K562 (cell line): ENCODE measurements at regions not wholly inside any gene's neighbourhood (a gene's known extent, or its start where the extent isn't known, plus 50 kb on each side); places are given as distances from the start of the nearest gene placed in this dataset.

ENCODE experiments used
- ATAC-seq: fragments of 200-7000 bp; cut with Tn5 transposase; 3 replicates; pipeline ENCODE4 v1.9.1; 2020; ENCODE audit warnings: moderate library complexity
- BruUV-seq: library from RNA; stranded (reverse); fragments of 400-500 nt; replicated peaks from 2 replicates; lab custom pipeline; 2021; lab: Mats Ljungman, UMichigan
- CTCF ChIA-PET: fragments of 300-600 bp; formaldehyde crosslinking; extraction: SDS; loops from one replicate; lab custom pipeline; 2021; ENCODE audit warnings: low intra/inter-chr PET ratio; lab: Yijun Ruan, JAX
- POLR2A ChIA-PET: fragments of 300-600, 350-650 bp; sonication (Branson Sonifier 250); formaldehyde crosslinking; extraction: SDS; loops from one replicate; lab custom pipeline; 2021; ENCODE audit warnings: antibody characterized with exemption, inconsistent platforms; lab: Yijun Ruan, JAX
- DNase-seq, 4 experiments: peaks; one replicate each; pipeline versions ENCODE4 v3.0.0 to v3.0.0-alpha.2; 2011 to 2018; ENCODE audit warnings: low spot score in 3 of 4, mixed read lengths in 3 of 4; ENCODE audit errors: extremely low read depth in 1 of 4
- FAIRE-seq: peaks from 2 replicates; lab custom pipeline; 2011; peaks lifted over from hg19 to GRCh38; lab: Jason Lieb, UNC
- H2AFZ ChIP-seq: 2 replicates; pipeline ENCODE4 v1.6.0; 2011; ENCODE audit warnings: low read depth, low read length, control low read depth, inconsistent platforms
- H3K27ac ChIP-seq: fragments of 200-600 bp; 3 replicates; pipeline ENCODE4 v1.8.0; 2011; ENCODE audit warnings: low read depth, mild to moderate bottlenecking, control low read depth, inconsistent platforms, low read length, moderate library complexity, mixed read lengths; ENCODE audit errors: extremely low read depth
- H3K27me3 ChIP-seq, 2 experiments: fragments of 300-600 bp in 1 of 2; 2 replicates in 1 of 2; 3 replicates in 1 of 2; pipeline versions ENCODE4 v1.6.0 to v1.8.0; 2011; ENCODE audit warnings: inconsistent platforms in 2 of 2, low read length in 2 of 2, mild to moderate bottlenecking in 1 of 2, mixed read lengths in 1 of 2, moderate library complexity in 1 of 2; ENCODE audit not compliant: control insufficient read depth in 2 of 2, insufficient read depth in 2 of 2
- H3K36me3 ChIP-seq: fragments of 300-600 bp; 3 replicates; pipeline ENCODE4 v1.8.0; 2011; ENCODE audit warnings: mild to moderate bottlenecking, low read length, inconsistent platforms; ENCODE audit not compliant: control insufficient read depth, insufficient read depth
- H3K4me1 ChIP-seq, 2 experiments: fragments of 200-600 bp in 1 of 2; replicated peaks in 1 of 2; 2 replicates in 1 of 2; 3 replicates in 1 of 2; pipeline versions ENCODE4 v1.5.1 to v1.8.0; 2011; ENCODE audit warnings: inconsistent platforms in 2 of 2, low read length in 2 of 2, mild to moderate bottlenecking in 1 of 2, mixed read lengths in 1 of 2, moderate library complexity in 1 of 2; ENCODE audit not compliant: control insufficient read depth in 2 of 2, insufficient read depth in 2 of 2
- H3K4me2 ChIP-seq: 2 replicates; pipeline ENCODE4 v1.6.1; 2011; ENCODE audit warnings: low read length, control low read depth, inconsistent platforms, mixed read lengths; ENCODE audit not compliant: insufficient read depth
- H3K4me3 ChIP-seq: fragments of 200-600 bp; sonication (generic), shearing (Covaris generic); 2 replicates; pipeline ENCODE4 v1.5.1; 2016; ENCODE audit warnings: control low read depth, inconsistent platforms
- H3K79me2 ChIP-seq: fragments of 200-600 bp; 3 replicates; pipeline ENCODE4 v1.8.0; 2011; ENCODE audit warnings: low read length, inconsistent platforms; ENCODE audit not compliant: control insufficient read depth, insufficient read depth
- H3K9ac ChIP-seq, 2 experiments: 2 replicates each; pipeline versions ENCODE4 v1.6.0 to v1.6.1; 2011; ENCODE audit warnings: low read depth in 2 of 2, low read length in 2 of 2, control low read depth in 1 of 2, inconsistent platforms in 1 of 2, mild to moderate bottlenecking in 1 of 2, mixed read lengths in 1 of 2; ENCODE audit not compliant: insufficient read depth in 1 of 2
- H3K9me1 ChIP-seq: one replicate; pipeline ENCODE4 v1.6.0; 2011; ENCODE audit warnings: inconsistent platforms, mild to moderate bottlenecking, low read length, moderate library complexity; ENCODE audit not compliant: control insufficient read depth, insufficient read depth
- H3K9me3 ChIP-seq: replicated peaks from 2 replicates; pipeline ENCODE4 v1.5.1; 2011; ENCODE audit warnings: low read depth, low read length, inconsistent platforms; ENCODE audit not compliant: control insufficient read depth, insufficient read depth
- H4K20me1 ChIP-seq: replicated peaks from 2 replicates; pipeline ENCODE4 v1.6.1; 2011; ENCODE audit warnings: low read length, inconsistent platforms, mixed read lengths; ENCODE audit not compliant: control insufficient read depth, insufficient read depth
- BHLHE40 ChIP-seq: IDR thresholded peaks from 2 replicates; pipeline ENCODE4 v1.6.1; 2011; ENCODE audit warnings: low read length, improper control_type of control experiment
- CBX3 ChIP-seq, 2 experiments: IDR thresholded peaks; 1 replicate in 1 of 2; 2 replicates in 1 of 2; pipeline ENCODE4 v1.6.1; 2012; ENCODE audit warnings: inconsistent platforms in 2 of 2, low read length in 2 of 2, borderline replicate concordance in 1 of 2, control low read depth in 1 of 2
- EHMT2 ChIP-seq: fragments of 450-650 bp; IDR thresholded peaks from 2 replicates; pipeline ENCODE4 v1.6.1; 2018; ENCODE audit warnings: antibody characterized with exemption
- EP300 ChIP-seq: IDR thresholded peaks from 2 replicates; pipeline ENCODE4 v1.6.1; 2012; ENCODE audit warnings: low read length, improper control_type of control experiment
- GTF2F1 ChIP-seq: IDR thresholded peaks from 2 replicates; pipeline ENCODE4 v1.6.1; 2011; ENCODE audit warnings: low read depth, low read length, improper control_type of control experiment
- KDM5B ChIP-seq: fragments of 200-600 bp; sonication (generic); IDR thresholded peaks from 2 replicates; pipeline ENCODE4 v1.6.1; 2012; ENCODE audit warnings: low read depth, mild to moderate bottlenecking, moderate library complexity, low read length, control low read depth, inconsistent platforms; ENCODE audit not compliant: insufficient replicate concordance
- KLF16 ChIP-seq: IDR thresholded peaks from 2 replicates; pipeline ENCODE4 v1.6.1; 2016; ENCODE audit warnings: antibody characterized with exemption
- MAX ChIP-seq: sonication (generic); formaldehyde crosslinking; IDR thresholded peaks from 2 replicates; pipeline ENCODE4 v1.9.0; 2022; ENCODE audit warnings: mild to moderate bottlenecking, missing genetic modification reagents
- RBM17 ChIP-seq: fragments of 200-400 bp; formaldehyde crosslinking; IDR thresholded peaks from 2 replicates; pipeline ENCODE4 v1.6.1; 2017; ENCODE audit warnings: low read depth, mild to moderate bottlenecking, low read length, borderline replicate concordance
- SMARCA5 ChIP-seq: fragments of 450-650 bp; IDR thresholded peaks from 2 replicates; pipeline ENCODE4 v1.6.1; 2016
- SOX6 ChIP-seq: fragments of 450-650 bp; IDR thresholded peaks from 2 replicates; pipeline ENCODE4 v1.6.1; 2014; ENCODE audit warnings: mild to moderate bottlenecking
- SP2 ChIP-seq: IDR thresholded peaks from 2 replicates; pipeline ENCODE4 v1.6.1; 2011; ENCODE audit warnings: mild to moderate bottlenecking, low read depth, low read length, moderate library complexity; ENCODE audit not compliant: poor library complexity, severe bottlenecking; ENCODE audit errors: extremely low read depth
- TOE1 ChIP-seq, 2 experiments: fragments of 450-650 bp in 1 of 2; sonication (generic) in 1 of 2; formaldehyde crosslinking in 1 of 2; IDR thresholded peaks; 2 replicates each; pipeline versions ENCODE4 v1.7.1 to v1.8.0; 2016 to 2022; ENCODE audit warnings: borderline replicate concordance in 2 of 2, mild to moderate bottlenecking in 2 of 2, antibody characterized with exemption in 1 of 2, inconsistent platforms in 1 of 2, low read depth in 1 of 2, missing genetic modification reagents in 1 of 2, moderate library complexity in 1 of 2
- ZNF696 ChIP-seq: fragments of 250-450 bp; sonication (Bioruptor Pico); conservative IDR thresholded peaks from 2 replicates; pipeline ENCODE4 v1.4.0; 2020; ENCODE audit warnings: mild to moderate bottlenecking, moderate library complexity
- WGBS: fragments of 100-300 bp; shearing (Covaris generic); methylation state at CpG from one replicate; pipeline ENCODE4 v1.1.6; 2016; ENCODE audit warnings: low coverage, mixed read lengths; ENCODE audit not compliant: insufficient coverage; ENCODE audit errors: missing lambda C conversion rate; 5-methylcytosine and 5-hydroxymethylcytosine counted together
- in situ Hi-C: fragments of 300-500 bp; cut with MboI; formaldehyde crosslinking; loops from 4 replicates; pipeline ENCODE4 v1.15.0; 2018; ENCODE audit warnings: inconsistent platforms, mixed read lengths
- intact Hi-C: fragments of 100-400 bp; cut with micrococcal nuclease; formaldehyde crosslinking; loops from 2 replicates; pipeline ENCODE4 v1.14.2; 2022
- TF ChIP-seq, protein P1 (sequence below): fragments of 450-650 bp; IDR thresholded peaks from 2 replicates; pipeline ENCODE4 v1.6.1; 2018; ENCODE audit not compliant: partially characterized antibody
- TF ChIP-seq, protein P2 (sequence below): fragments of 250-450 bp; sonication (Bioruptor Pico); IDR thresholded peaks from 2 replicates; pipeline ENCODE4 v1.5.0; 2021

DNA sequence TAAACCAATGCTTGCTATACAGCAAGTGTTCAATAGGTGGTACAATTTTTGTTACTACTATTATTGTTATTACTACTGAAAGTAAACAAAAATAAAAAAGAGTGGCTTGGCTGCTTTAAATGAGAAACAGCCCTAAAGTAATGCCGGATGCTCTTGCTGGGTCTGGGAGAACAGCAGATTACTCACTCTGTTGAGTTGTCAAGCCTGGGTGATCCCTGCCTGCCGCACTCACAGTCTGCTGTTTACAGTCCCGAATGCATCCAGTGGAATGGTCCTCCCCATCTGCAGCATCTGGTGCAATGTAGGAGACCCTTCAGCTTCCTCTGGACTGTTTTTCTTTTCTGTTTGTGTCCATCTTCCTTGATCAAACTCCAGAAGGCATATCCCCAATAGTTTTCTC, 102.7 kb upstream of the IVNS1ABP start:
- Histone ChIP-seq H3K9me1 (no peaks in the 10 kb centered on the region), H3K36me3 (no peaks in the 10 kb centered on the region), H3K4me1 (no peaks in the 10 kb centered on the region), H3K4me2 (no peak overlapping the region), H3K9me3 (no peaks in the 10 kb centered on the region), H3K4me3 (no peak overlapping the region), H2AFZ (0 out of 2 replicates have a peak overlapping the region, but pooled peaks have one; percentile 14), H3K9ac (no peak overlapping the region), H3K27ac (no peak overlapping the region), H3K27me3 (peaks cover 17 to 28% of the 10 kb centered on the region in 2 experiments), H4K20me1 (no peaks in the 10 kb centered on the region), H3K79me2 (no peaks in the 10 kb centered on the region)
- intact Hi-C loops (no loop called here), in situ Hi-C loops (no loop called here)
- POLR2A ChIA-PET: interaction anchor here (0.7 to 2.0 kb wide), 2 partner anchors 12 to 44 kb away, joined by 3 to 5 read pairs; no protein-coding TSS in a partner anchor
- ATAC-seq (no peak; the same call in 2 of the 3 replicates), DNase-seq (no peak), FAIRE-seq (no peak)
- no TSS peak for BruUV-seq
- 0% methylated on average over 3 of the region's 3 CpGs for WGBS
- CTCF ChIA-PET: no interaction called here
- TF ChIP-seq SMARCA5: no peak
- no peak for TF ChIP-seq CBX3 (IDR thresholded peaks at IDR 0.05; ENCODE audit: borderline replicate concordance in 1 of 2, low read length in 2 of 2)
- TF ChIP-seq BHLHE40: no peak
- no peak for TF ChIP-seq ZNF696
- no peak for TF ChIP-seq RBM17
- TF ChIP-seq, protein P1, sequence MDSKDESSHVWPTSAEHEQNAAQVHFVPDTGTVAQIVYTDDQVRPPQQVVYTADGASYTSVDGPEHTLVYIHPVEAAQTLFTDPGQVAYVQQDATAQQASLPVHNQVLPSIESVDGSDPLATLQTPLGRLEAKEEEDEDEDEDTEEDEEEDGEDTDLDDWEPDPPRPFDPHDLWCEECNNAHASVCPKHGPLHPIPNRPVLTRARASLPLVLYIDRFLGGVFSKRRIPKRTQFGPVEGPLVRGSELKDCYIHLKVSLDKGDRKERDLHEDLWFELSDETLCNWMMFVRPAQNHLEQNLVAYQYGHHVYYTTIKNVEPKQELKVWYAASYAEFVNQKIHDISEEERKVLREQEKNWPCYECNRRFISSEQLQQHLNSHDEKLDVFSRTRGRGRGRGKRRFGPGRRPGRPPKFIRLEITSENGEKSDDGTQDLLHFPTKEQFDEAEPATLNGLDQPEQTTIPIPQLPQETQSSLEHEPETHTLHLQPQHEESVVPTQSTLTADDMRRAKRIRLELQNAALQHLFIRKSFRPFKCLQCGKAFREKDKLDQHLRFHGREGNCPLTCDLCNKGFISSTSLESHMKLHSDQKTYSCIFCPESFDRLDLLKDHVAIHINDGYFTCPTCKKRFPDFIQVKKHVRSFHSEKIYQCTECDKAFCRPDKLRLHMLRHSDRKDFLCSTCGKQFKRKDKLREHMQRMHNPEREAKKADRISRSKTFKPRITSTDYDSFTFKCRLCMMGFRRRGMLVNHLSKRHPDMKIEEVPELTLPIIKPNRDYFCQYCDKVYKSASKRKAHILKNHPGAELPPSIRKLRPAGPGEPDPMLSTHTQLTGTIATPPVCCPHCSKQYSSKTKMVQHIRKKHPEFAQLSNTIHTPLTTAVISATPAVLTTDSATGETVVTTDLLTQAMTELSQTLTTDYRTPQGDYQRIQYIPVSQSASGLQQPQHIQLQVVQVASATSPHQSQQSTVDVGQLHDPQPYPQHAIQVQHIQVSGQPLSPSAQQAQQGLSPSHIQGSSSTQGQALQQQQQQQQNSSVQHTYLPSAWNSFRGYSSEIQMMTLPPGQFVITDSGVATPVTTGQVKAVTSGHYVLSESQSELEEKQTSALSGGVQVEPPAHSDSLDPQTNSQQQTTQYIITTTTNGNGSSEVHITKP: no peak
- TF ChIP-seq GTF2F1: no peak
- no peak for TF ChIP-seq TOE1 (IDR thresholded peaks at IDR 0.05; ENCODE audit: borderline replicate concordance)
- TF ChIP-seq TOE1 (CRISPR knock-in tag; IDR thresholded peaks at IDR 0.05; ENCODE audit: borderline replicate concordance, low read depth): no peak
- no peak for TF ChIP-seq EHMT2
- TF ChIP-seq SP2: no peak
- no peak for TF ChIP-seq SOX6
- no peak for TF ChIP-seq KLF16
- no peak for TF ChIP-seq EP300
- TF ChIP-seq, protein P2, sequence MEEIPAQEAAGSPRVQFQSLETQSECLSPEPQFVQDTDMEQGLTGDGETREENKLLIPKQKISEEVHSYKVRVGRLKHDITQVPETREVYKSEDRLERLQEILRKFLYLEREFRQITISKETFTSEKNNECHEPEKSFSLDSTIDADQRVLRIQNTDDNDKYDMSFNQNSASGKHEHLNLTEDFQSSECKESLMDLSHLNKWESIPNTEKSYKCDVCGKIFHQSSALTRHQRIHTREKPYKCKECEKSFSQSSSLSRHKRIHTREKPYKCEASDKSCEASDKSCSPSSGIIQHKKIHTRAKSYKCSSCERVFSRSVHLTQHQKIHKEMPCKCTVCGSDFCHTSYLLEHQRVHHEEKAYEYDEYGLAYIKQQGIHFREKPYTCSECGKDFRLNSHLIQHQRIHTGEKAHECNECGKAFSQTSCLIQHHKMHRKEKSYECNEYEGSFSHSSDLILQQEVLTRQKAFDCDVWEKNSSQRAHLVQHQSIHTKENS (CRISPR knock-in tag): no peak
- no peak for TF ChIP-seq MAX (CRISPR knock-in tag)
- TF ChIP-seq KDM5B: no peak
